ENCODE measurements at regions not wholly inside any gene's neighbourhood (a gene's known extent, or its start where the extent isn't known, plus 50 kb on each side); places are given as distances from the start of the nearest gene placed in this dataset.

GRCh38 chr5:130532786-130533185 is 628.5 kb downstream of the CHSY3 start:
- SMC1A ChIA-PET (ENCODE audit: uncharacterized antibody, unreplicated experiment) = no interaction called here
- no peaks in the 10 kb centered on the region for H4K20me1 ChIP-seq (ENCODE audit: control insufficient read depth, insufficient read depth)
- H2AFZ ChIP-seq (ENCODE audit: control insufficient read depth, low read depth, low read length) = no peak overlapping the region
- ATAC-seq (no peak), DNase-seq (ENCODE audit: low read depth, low spot score) (no peak), FAIRE-seq (no peak)
- RAD21 ChIA-PET (ENCODE audit: unreplicated experiment) = no interaction called here
- no peaks in the 10 kb centered on the region for H3K27me3 ChIP-seq (replicated peaks in 1 of 2; ENCODE audit: control insufficient read depth in 2 of 2, insufficient read depth in 2 of 2, low read length in 1 of 2)
- BruUV-seq (replicated peaks) = no TSS peak
- TF ChIP-seq GABPA (IDR thresholded peaks at IDR 0.05; ENCODE audit: low read depth) = no peak
- TF ChIP-seq RFX5 (IDR thresholded peaks at IDR 0.05; ENCODE audit: low read depth, low read length) = no peak
- TF ChIP-seq BCL3 (IDR thresholded peaks at IDR 0.05; ENCODE audit: borderline replicate concordance, insufficient read depth, low read depth, low read length, poor library complexity, severe bottlenecking) = no peak
- no peak for TF ChIP-seq MYB (IDR thresholded peaks at IDR 0.05; ENCODE audit: borderline replicate concordance, low read depth, low read length)
- no peak for TF ChIP-seq RELA (IDR thresholded peaks at IDR 0.05; ENCODE audit: borderline replicate concordance, partially characterized antibody)
- no peak for TF ChIP-seq SMARCA5 (IDR thresholded peaks at IDR 0.05)
- no peak for TF ChIP-seq CREM (IDR thresholded peaks at IDR 0.05; ENCODE audit: low read depth)
- no peak for TF ChIP-seq SREBF1 (IDR thresholded peaks at IDR 0.05; ENCODE audit: low read length)
- no peak for TF ChIP-seq SMAD1 (IDR thresholded peaks at IDR 0.05; ENCODE audit: low read depth, partially characterized antibody)
- TF ChIP-seq POLR2AphosphoS2 (IDR thresholded peaks at IDR 0.05; ENCODE audit: low read depth, low read length) = no peak
- no peak for TF ChIP-seq POLR2AphosphoS5 (IDR thresholded peaks at IDR 0.05; ENCODE audit: low read length)
- no peak for TF ChIP-seq NFYB (IDR thresholded peaks at IDR 0.05; ENCODE audit: insufficient read depth, low read depth, low read length)
- no peak for TF ChIP-seq SKIL (IDR thresholded peaks at IDR 0.05; ENCODE audit: low read depth, poor library complexity, severe bottlenecking)
- no peak for TF ChIP-seq CBX3 (IDR thresholded peaks at IDR 0.05; ENCODE audit: borderline replicate concordance, low read depth)
- H3K4me3 ChIP-seq = no peak overlapping the region
- in situ Hi-C loops (cut with MboI) = no loop called here
- no peaks in the 10 kb centered on the region for H3K36me3 ChIP-seq (ENCODE audit: control insufficient read depth in 2 of 2, insufficient read depth in 2 of 2, low read length in 1 of 2)
- CTCF ChIA-PET = no interaction called here
- no peak overlapping the region for H3K9ac ChIP-seq (ENCODE audit: control insufficient read depth, insufficient read depth, low read length)
- no peaks in the 10 kb centered on the region for H3K9me3 ChIP-seq (replicated peaks; ENCODE audit: control insufficient read depth, insufficient read depth, low read length)
- H3K4me1 ChIP-seq (ENCODE audit: control insufficient read depth, insufficient read depth, low read length) = no peaks in the 10 kb centered on the region
- H3K27ac ChIP-seq (ENCODE audit: control insufficient read depth, insufficient read depth) = no peak overlapping the region
- no peaks in the 10 kb centered on the region for H3K79me2 ChIP-seq (ENCODE audit: control insufficient read depth, insufficient read depth, low read length)
- H3K4me2 ChIP-seq (ENCODE audit: control insufficient read depth, insufficient read depth) = no peak overlapping the region
- POLR2A ChIA-PET = no interaction called here
- intact Hi-C loops (cut with micrococcal nuclease; ENCODE audit: unreplicated experiment) = no loop called here
